Esophagus (tissue), 2 donors: ENCODE measurements at regions not wholly inside any gene's neighbourhood (a gene's known extent, or its start where the extent isn't known, plus 50 kb on each side); places are given as distances from the start of the nearest gene placed in this dataset.

Source experiments
- H3K27ac ChIP-seq, 2 donors: one replicate each; pipeline ENCODE4 v1.5.1; 2013; ENCODE audit warnings: low read depth in 2 of 2, mild to moderate bottlenecking in 2 of 2, inconsistent platforms in 1 of 2, low read length in 1 of 2, moderate library complexity in 1 of 2
- H3K27me3 ChIP-seq, 2 donors: one replicate each; pipeline ENCODE4 v1.6.1; 2013; ENCODE audit warnings: low read length in 2 of 2, control low read depth in 1 of 2, mild to moderate bottlenecking in 1 of 2; ENCODE audit not compliant: insufficient read depth in 2 of 2, control insufficient read depth in 1 of 2
- H3K36me3 ChIP-seq, 2 donors: one replicate each; pipeline ENCODE4 v1.6.1; 2013; ENCODE audit warnings: low read length in 1 of 2; ENCODE audit not compliant: control insufficient read depth in 2 of 2, insufficient read depth in 2 of 2
- H3K4me1 ChIP-seq, 2 donors: one replicate each; pipeline ENCODE4 v1.6.1; 2013; ENCODE audit warnings: low read length in 1 of 2; ENCODE audit not compliant: control insufficient read depth in 2 of 2, insufficient read depth in 2 of 2
- H3K4me3 ChIP-seq, 2 donors: one replicate each; pipeline ENCODE4 v1.5.1; 2013; ENCODE audit warnings: low read length in 2 of 2, mild to moderate bottlenecking in 2 of 2, low read depth in 1 of 2, moderate library complexity in 1 of 2
- H3K9me3 ChIP-seq, 2 donors: one replicate each; pipeline ENCODE4 v1.6.1; 2013; ENCODE audit warnings: mild to moderate bottlenecking in 2 of 2, low read depth in 1 of 2, low read length in 1 of 2, moderate library complexity in 1 of 2; ENCODE audit not compliant: control insufficient read depth in 2 of 2, insufficient read depth in 1 of 2
- WGBS, 2 donors: extraction: QIAGEN DNeasy Blood & Tissue Kit; methylation state at CpG; one replicate each; pipeline ENCODE4 v1.1.7; 2013; 5-methylcytosine and 5-hydroxymethylcytosine counted together
- donor health status: healthy with polysubstance abuse.
- donor health status: Bipolar disorder and iron deficiency.

DNA sequence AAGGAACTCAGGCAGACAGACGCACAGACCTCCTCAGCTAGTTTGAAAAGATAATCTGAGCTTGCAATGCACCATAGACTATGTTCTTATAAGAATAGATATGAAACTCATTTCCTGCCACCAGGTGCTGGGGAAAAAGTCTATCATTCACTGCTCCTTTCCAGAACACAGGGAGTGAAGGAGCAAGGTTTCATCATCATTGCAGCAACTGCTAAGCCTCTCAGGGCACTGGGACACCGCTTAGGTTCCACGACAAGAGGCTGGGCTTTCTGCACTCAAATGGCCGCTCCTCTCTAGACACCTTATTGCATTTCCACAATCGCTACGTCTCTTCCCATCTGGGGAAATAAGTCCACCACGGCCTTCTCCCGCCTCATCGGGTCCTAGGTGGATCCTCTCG, 418.5 kb upstream of the JARID2 start:
- 91 to 95% methylated on average over 10 of the region's 10 CpGs for WGBS, 2 donors
- Histone ChIP-seq H3K36me3 (no peaks in the 10 kb centered on the region), H3K4me1 (no peaks in the 10 kb centered on the region), H3K4me3 (no peak overlapping the region), H3K27ac (no peak overlapping the region), H3K9me3 (no peaks in the 10 kb centered on the region), H3K27me3 (no peaks in the 10 kb centered on the region)

DNA sequence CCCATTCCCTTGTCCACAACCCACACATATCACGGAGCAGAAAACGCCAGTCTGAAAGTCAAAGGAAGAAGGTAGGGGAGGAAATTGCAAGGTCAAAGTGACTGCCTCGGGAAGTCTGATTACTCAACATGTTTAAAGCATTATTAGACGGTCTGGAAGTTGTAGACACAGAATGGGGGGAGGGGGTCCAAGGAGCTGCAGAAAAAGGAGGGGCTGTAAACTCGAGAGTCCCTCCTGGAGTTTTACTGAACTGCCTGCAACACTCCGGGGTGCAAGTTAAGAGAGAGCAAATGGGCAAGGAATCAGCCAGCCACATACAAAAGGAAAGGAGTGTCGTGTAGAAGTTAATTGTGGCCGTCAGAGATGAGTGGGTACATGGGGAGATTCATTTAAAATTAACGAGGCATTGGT, 417.7 kb upstream of the JARID2 start:
- H3K27ac ChIP-seq = no peak overlapping the region
- H3K36me3 ChIP-seq = no peaks in the 10 kb centered on the region
- H3K27me3 ChIP-seq = no peaks in the 10 kb centered on the region
- WGBS, 2 donors = 80 to 81% methylated on average over 9 of the region's 9 CpGs
- no peak overlapping the region for H3K4me3 ChIP-seq
- no peaks in the 10 kb centered on the region for H3K4me1 ChIP-seq
- no peaks in the 10 kb centered on the region for H3K9me3 ChIP-seq

DNA sequence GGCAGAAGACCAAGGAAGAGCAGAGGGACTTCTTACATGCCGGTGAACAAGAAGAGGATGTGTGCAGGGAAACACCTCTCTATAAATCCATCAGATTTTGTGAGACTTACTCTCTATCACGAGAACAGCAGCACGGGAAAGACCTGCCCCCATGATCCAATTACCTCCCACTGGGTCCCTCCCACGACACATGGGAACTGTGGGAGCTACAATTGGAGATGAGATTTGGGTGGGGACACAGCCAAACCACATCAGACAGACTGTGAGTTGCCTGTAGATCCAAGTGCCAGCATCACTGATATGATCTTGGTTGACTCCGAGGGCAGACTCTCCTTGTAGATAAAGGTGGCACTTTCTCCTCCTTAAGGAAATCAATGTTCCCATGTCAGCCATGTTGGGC, 414.8 kb upstream of the JARID2 start:
- H3K9me3 ChIP-seq = no peaks in the 10 kb centered on the region
- no peak overlapping the region for H3K27ac ChIP-seq
- H3K4me1 ChIP-seq = no peaks in the 10 kb centered on the region
- 84 to 90% methylated on average over 5 of the region's 5 CpGs for WGBS, 2 donors
- H3K4me3 ChIP-seq = no peak overlapping the region
- no peaks in the 10 kb centered on the region for H3K27me3 ChIP-seq
- no peaks in the 10 kb centered on the region for H3K36me3 ChIP-seq

DNA sequence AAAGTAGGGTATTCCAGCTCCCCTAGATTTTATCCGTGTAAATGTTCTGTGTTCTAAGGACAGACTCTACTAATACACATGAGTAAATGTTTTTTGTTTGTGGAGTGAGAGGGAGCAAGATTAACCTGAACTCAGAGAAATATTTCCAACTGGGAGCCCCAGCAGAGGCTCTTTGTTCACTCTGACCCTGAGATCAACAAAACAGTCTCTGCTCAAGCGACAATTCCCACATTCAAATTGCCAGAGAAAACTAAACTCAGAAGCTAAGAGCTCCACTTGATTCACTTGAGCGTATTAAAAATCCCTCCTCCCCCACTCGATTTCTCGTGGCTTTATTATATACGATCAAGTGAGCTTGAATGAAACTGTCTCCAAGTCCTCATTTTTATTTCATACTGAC, 413.9 kb upstream of the JARID2 start:
- H3K4me1 ChIP-seq = no peaks in the 10 kb centered on the region
- no peak overlapping the region for H3K4me3 ChIP-seq
- H3K9me3 ChIP-seq = no peaks in the 10 kb centered on the region
- WGBS, 2 donors = 72 to 76% methylated on average over 6 of the region's 6 CpGs
- H3K27ac ChIP-seq = no peak overlapping the region
- no peaks in the 10 kb centered on the region for H3K27me3 ChIP-seq
- H3K36me3 ChIP-seq = no peaks in the 10 kb centered on the region

DNA sequence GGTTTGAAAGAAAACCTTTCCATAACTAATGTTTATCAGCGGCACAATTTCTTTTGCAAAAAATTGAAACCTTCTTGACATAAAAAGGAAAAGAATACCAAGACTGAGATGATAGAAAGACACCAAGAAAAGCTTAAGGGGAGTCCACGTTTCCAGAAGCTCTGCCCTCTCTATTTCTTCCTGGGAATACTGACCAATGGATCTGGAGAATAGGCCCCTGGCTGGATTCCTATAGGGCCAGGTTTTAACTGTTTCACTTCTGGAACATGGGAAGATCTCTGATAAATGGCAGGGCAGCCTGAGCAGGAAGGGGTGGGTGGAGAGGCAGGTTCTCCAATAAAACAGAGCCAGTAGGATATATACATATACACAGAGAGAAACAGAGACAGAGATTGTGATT, 413.4 kb upstream of the JARID2 start:
- WGBS, 2 donors = 72 to 74% methylated on average over 2 of the region's 2 CpGs
- H3K27ac ChIP-seq = no peak overlapping the region

DNA sequence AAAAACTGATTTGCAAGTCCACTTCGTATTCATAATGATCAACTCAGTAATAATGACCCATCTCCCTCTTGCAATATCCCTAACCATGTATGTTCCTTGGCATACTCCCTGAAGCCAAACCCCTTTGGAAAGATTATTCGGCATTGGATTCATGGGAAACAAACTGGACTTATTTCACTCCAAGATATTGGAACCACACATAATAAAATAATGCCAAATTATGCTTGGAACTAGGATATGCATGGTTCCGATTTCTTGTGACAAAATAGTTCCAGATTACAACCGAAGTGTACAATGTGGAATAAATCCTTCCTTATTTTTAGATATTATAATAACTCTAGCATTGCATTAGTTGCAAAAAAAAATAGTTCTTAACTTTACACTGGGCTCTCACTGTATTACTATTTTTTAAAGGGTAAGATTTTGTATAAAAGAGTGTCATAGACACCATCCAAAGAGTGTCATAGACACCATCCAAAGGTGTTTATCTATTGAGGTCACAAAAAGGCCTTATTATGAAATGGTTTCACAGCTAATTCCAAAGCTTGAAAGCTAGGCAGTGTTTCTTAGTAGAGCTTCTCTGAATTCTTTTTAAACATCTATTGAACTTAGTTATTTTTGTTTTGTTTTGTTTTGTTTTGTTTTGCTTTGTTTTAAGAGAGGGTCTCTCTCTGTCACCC, 410.9 kb upstream of the JARID2 start:
- no peak overlapping the region for H3K27ac ChIP-seq
- H3K4me3 ChIP-seq = no peak overlapping the region
- H3K36me3 ChIP-seq = no peaks in the 10 kb centered on the region
- WGBS, 2 donors = 76 to 83% methylated on average over 4 of the region's 4 CpGs
- H3K4me1 ChIP-seq = no peaks in the 10 kb centered on the region
- H3K27me3 ChIP-seq = no peaks in the 10 kb centered on the region
- H3K9me3 ChIP-seq = no peaks in the 10 kb centered on the region

More for the DNA sequence above, 413.4 kb upstream of the JARID2 start:
- H3K9me3 ChIP-seq = no peaks in the 10 kb centered on the region
- H3K36me3 ChIP-seq = no peaks in the 10 kb centered on the region
- no peak overlapping the region for H3K4me3 ChIP-seq
- no peaks in the 10 kb centered on the region for H3K27me3 ChIP-seq
- H3K4me1 ChIP-seq = no peaks in the 10 kb centered on the region

DNA sequence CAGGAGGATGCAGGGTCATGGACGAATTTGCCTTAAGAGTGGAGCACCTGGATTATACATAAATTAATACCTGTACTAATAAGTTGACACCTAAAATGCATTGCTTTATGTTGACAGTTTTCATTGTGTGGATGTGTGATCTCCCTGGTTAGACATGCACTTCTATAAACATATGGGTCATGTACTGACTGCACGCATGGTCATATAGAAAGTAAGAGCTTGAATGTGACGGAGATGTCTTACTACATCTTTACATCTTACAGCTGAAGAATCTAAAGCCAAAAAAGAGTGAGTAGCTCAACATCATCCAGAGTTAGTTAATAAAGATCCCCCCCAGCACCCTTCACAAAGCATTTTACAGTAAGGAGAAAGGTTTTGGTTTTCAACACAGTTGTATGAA, 408.4 kb upstream of the JARID2 start:
- Histone ChIP-seq H3K27me3 (no peaks in the 10 kb centered on the region), H3K4me1 (no peaks in the 10 kb centered on the region), H3K4me3 (no peak overlapping the region), H3K36me3 (no peaks in the 10 kb centered on the region), H3K9me3 (no peaks in the 10 kb centered on the region), H3K27ac (no peak overlapping the region)
- WGBS, 2 donors = 90 to 92% methylated on average over 3 of the region's 3 CpGs

DNA sequence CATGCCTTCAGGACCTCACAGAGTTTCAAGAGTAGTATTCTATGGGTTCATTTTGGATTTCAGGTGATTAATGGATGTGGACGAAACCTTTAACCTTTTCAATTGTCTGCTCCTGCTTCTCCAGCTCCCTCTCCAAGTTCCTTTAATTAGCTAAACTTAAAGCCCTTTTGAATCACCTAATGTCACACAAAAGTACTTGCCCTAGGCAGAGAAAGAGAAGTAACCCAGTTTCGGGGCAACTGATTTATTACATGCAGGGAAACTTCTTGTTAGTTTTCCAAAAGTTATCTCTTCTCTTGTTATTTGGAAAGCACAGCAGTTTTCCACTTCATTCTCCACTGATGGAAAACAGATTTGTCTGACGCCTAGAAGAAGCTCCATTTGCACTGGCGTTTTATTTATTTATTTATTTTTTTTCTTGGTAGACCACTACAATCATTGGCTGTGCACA, 407.7 kb upstream of the JARID2 start:
- Histone ChIP-seq H3K4me3 (no peak overlapping the region), H3K4me1 (no peaks in the 10 kb centered on the region), H3K27ac (no peak overlapping the region), H3K9me3 (no peaks in the 10 kb centered on the region), H3K36me3 (no peaks in the 10 kb centered on the region), H3K27me3 (no peaks in the 10 kb centered on the region)
- WGBS, 2 donors = 55 to 57% methylated on average over 4 of the region's 4 CpGs

DNA sequence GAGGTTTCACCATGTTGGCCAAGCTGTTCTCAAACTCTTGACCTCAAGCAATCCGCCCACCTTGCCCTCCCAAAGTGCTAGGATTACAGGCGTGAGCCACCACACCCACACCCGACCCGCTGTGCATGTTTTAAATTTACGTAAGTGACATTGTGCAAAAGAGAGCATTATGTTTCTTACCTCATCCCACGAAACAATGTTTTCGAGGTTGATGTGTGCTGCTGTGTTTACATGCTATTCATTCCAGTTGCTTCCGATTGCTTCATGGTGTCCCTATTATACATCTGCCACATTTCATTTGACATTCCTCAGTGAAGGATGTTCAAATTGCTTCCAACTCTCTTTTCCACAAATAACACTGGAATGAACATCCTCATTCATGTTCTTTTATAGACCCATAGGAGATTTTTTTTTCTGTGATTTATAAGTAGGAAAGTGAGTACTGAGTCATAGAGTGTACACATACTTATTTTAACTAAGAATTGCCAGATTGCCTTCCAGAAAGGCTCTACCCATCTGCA, 403.9 kb upstream of the JARID2 start:
- no peaks in the 10 kb centered on the region for H3K27me3 ChIP-seq
- no peak overlapping the region for H3K27ac ChIP-seq
- no peaks in the 10 kb centered on the region for H3K9me3 ChIP-seq
- no peak overlapping the region for H3K4me3 ChIP-seq
- WGBS, 2 donors = 56 to 74% methylated on average over 8 of the region's 8 CpGs
- H3K4me1 ChIP-seq = no peaks in the 10 kb centered on the region
- H3K36me3 ChIP-seq = no peaks in the 10 kb centered on the region

DNA sequence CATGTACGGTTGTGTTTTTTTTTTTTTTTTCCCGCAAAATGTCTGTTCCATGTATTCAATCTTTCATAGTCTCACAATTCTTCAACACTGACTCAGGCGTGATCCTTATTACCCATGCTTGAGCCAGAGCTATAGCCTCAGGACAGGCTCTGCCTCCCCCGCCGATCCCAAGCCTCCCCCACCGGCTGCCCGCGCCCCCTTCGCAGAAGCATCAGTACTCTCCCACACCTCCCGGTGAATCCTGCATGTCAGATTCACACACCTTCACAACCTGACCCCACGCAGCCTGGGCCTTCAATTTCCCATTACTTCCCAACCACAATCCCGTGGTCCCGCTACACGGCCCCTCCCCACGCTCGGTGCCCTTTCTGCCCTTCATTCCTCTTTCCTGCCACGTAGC, 401.5 kb upstream of the JARID2 start:
- whole genome bisulfite sequencing, 2 donors = 91 to 98% methylated on average over 16 to 17 of the region's 17 CpGs
- Histone ChIP-seq H3K27me3 (no peaks in the 10 kb centered on the region), H3K27ac (no peak overlapping the region), H3K9me3 (no peaks in the 10 kb centered on the region), H3K36me3 (no peaks in the 10 kb centered on the region), H3K4me1 (no peaks in the 10 kb centered on the region), H3K4me3 (no peak overlapping the region)
